Endothelial cell of umbilical vein (primary cell): ENCODE measurements at regions not wholly inside any gene's neighbourhood (a gene's known extent, or its start where the extent isn't known, plus 50 kb on each side); places are given as distances from the start of the nearest gene placed in this dataset.

Experiments used
- BruUV-seq: library from RNA; stranded (reverse); fragments of 400-500 nt; replicated peaks from 2 replicates; lab custom pipeline; 2021; lab: Mats Ljungman, UMichigan
- CTCF ChIA-PET: fragments of 300-600, 350-600 bp; sonication (Branson Sonifier 250); formaldehyde crosslinking; loops from one replicate; lab custom pipeline; 2021; ENCODE audit warnings: antibody characterized with exemption, inconsistent platforms; lab: Charles Lee
- POLR2A ChIA-PET: fragments of 300-600, 350-600 bp; sonication (Branson Sonifier 250); formaldehyde crosslinking; loops from one replicate; lab custom pipeline; 2021; ENCODE audit warnings: antibody characterized with exemption, inconsistent platforms; lab: Charles Lee
- DNase-seq: peaks from one replicate; pipeline ENCODE4 v3.0.0-alpha.2; 2011; ENCODE audit warnings: low read depth, low spot score
- FAIRE-seq: peaks from 2 replicates; lab custom pipeline; 2011; peaks lifted over from hg19 to GRCh38; lab: Jason Lieb, UNC
- H2AFZ ChIP-seq: 2 replicates; pipeline ENCODE4 v1.6.0; 2012; ENCODE audit warnings: low read depth, low read length, control low read depth, inconsistent platforms
- H3K27ac ChIP-seq: 2 replicates; pipeline ENCODE4 v1.5.1; 2011; ENCODE audit warnings: low read depth, mild to moderate bottlenecking, control low read depth, low read length, moderate library complexity; ENCODE audit not compliant: insufficient read depth
- H3K27me3 ChIP-seq, 2 experiments: 2 replicates each; pipeline versions ENCODE4 v1.6.0 to v1.6.1; 2011; ENCODE audit warnings: low read length in 2 of 2, mixed read lengths in 1 of 2; ENCODE audit not compliant: control insufficient read depth in 2 of 2, insufficient read depth in 2 of 2
- H3K36me3 ChIP-seq, 2 experiments: 2 replicates in 1 of 2; 3 replicates in 1 of 2; pipeline ENCODE4 v1.5.1; 2011; ENCODE audit warnings: low read length in 2 of 2, mild to moderate bottlenecking in 1 of 2, moderate library complexity in 1 of 2; ENCODE audit not compliant: control insufficient read depth in 2 of 2, insufficient read depth in 2 of 2; ENCODE audit errors: extremely low read depth in 1 of 2
- H3K4me1 ChIP-seq: 3 replicates; pipeline ENCODE4 v1.5.1; 2011; ENCODE audit warnings: mild to moderate bottlenecking, low read length; ENCODE audit not compliant: control insufficient read depth, insufficient read depth; ENCODE audit errors: extremely low read depth
- H3K4me2 ChIP-seq: 2 replicates; pipeline ENCODE4 v1.6.1; 2011; ENCODE audit warnings: low read length, control low read depth, mixed read lengths; ENCODE audit not compliant: insufficient read depth
- H3K4me3 ChIP-seq, 3 experiments: fragments of 200-600 bp in 1 of 3; sonication (generic), shearing (Covaris generic) in 1 of 3; replicated peaks in 1 of 3; 2 replicates each; pipeline ENCODE4 v1.5.1; 2011 to 2016; ENCODE audit warnings: control low read depth in 3 of 3, low read length in 3 of 3, mild to moderate bottlenecking in 2 of 3, inconsistent platforms in 1 of 3, low read depth in 1 of 3, moderate library complexity in 1 of 3; ENCODE audit not compliant: insufficient read depth in 1 of 3
- H3K79me2 ChIP-seq: 2 replicates; pipeline ENCODE4 v1.6.0; 2012; ENCODE audit warnings: low read length, inconsistent platforms; ENCODE audit not compliant: control insufficient read depth, insufficient read depth
- H3K9ac ChIP-seq: replicated peaks from 2 replicates; pipeline ENCODE3; 2011; ENCODE audit warnings: low read length, control low read depth; ENCODE audit not compliant: insufficient read depth; ENCODE audit errors: extremely low read depth
- H3K9me1 ChIP-seq: replicated peaks from 3 replicates; pipeline ENCODE4 v1.6.0; 2011; ENCODE audit warnings: mild to moderate bottlenecking, low read length; ENCODE audit not compliant: control insufficient read depth, insufficient read depth; ENCODE audit errors: extremely low read depth
- H3K9me3 ChIP-seq: replicated peaks from 2 replicates; pipeline ENCODE4 v1.5.1; 2012; ENCODE audit warnings: low read length, inconsistent platforms; ENCODE audit not compliant: control insufficient read depth, insufficient read depth
- H4K20me1 ChIP-seq: replicated peaks from 2 replicates; pipeline ENCODE3; 2011; ENCODE audit warnings: mild to moderate bottlenecking, low read length; ENCODE audit not compliant: control insufficient read depth, insufficient read depth; ENCODE audit errors: extremely low read depth
- EZH2 ChIP-seq: IDR thresholded peaks from 2 replicates; pipeline ENCODE4 v1.6.1; 2012; ENCODE audit warnings: borderline replicate concordance, low read depth, mild to moderate bottlenecking, moderate library complexity, low read length, inconsistent platforms; ENCODE audit not compliant: severe bottlenecking
- FOS ChIP-seq: IDR thresholded peaks from 2 replicates; pipeline ENCODE4 v1.6.1; 2011; ENCODE audit warnings: mild to moderate bottlenecking, low read length, moderate library complexity, borderline replicate concordance; ENCODE audit not compliant: insufficient read depth
- JUN ChIP-seq: IDR thresholded peaks from 2 replicates; pipeline ENCODE4 v1.6.1; 2011; ENCODE audit warnings: borderline replicate concordance, low read depth; ENCODE audit not compliant: insufficient read length, insufficient read depth
- MYC ChIP-seq: IDR thresholded peaks from one replicate; pipeline ENCODE4 v1.6.1; 2011; ENCODE audit warnings: mild to moderate bottlenecking, low read depth, low read length
- POLR2A ChIP-seq: IDR thresholded peaks from 2 replicates; pipeline ENCODE4 v1.6.1; 2012; ENCODE audit warnings: low read depth, mild to moderate bottlenecking, control low read depth, low read length
- POLR2AphosphoS5 ChIP-seq: IDR thresholded peaks from 2 replicates; pipeline ENCODE4 v1.6.1; 2012; ENCODE audit warnings: low read depth, mild to moderate bottlenecking, control low read depth, low read length, moderate library complexity; ENCODE audit not compliant: insufficient read depth
- dilution Hi-C: fragments of 300-500 bp; cut with MboI; formaldehyde crosslinking; loops from one replicate; pipeline ENCODE4 v1.15.0; 2019; ENCODE audit warnings: low sequenced_read_pairs; ENCODE audit not compliant: extremely low pct_ligation_motif_present
- intact Hi-C: fragments of 100-400 bp; cut with micrococcal nuclease; formaldehyde crosslinking; loops from one replicate; pipeline ENCODE4 v1.10.0; 2022
- TF ChIP-seq, protein P1 (sequence below): IDR thresholded peaks from 2 replicates; pipeline ENCODE4 v1.6.1; 2011; ENCODE audit not compliant: insufficient read depth, insufficient read length
- TF ChIP-seq, protein P2 (sequence below), 2 donors: IDR thresholded peaks; 1 replicate in 1 of 2; 2 replicates in 1 of 2; pipeline ENCODE4 v1.5.1; 2011; ENCODE audit warnings: low read length in 2 of 2, mild to moderate bottlenecking in 2 of 2, moderate library complexity in 2 of 2, control low read depth in 1 of 2, inconsistent platforms in 1 of 2, low read depth in 1 of 2; ENCODE audit not compliant: insufficient read depth in 1 of 2; ENCODE audit errors: extremely low read depth in 1 of 2

DNA sequence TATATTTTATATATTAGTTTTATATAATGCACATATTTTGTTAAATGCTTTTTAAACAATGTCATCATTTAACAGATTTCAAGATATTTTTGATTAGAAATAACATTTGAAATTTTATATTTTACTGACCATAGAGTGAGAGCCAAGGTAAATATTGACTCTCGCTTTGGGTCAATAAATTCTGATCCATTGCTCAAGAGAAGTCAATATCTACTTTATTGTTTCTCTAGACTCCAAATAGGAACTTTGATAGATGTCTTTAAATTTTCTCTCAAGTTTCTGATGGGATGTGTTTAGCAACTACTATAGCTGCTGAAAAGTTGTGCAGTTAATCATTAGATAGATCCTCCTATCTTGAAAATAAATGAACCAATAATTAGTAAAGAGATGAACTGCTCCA is 61.4 kb upstream of the ATXN7L3B start:
- Histone ChIP-seq H3K4me2 (no peak overlapping the region), H3K27me3 (no peaks in the 10 kb centered on the region), H3K27ac (no peak overlapping the region), H3K4me3 (no peak overlapping the region), H3K9me3 (no peaks in the 10 kb centered on the region), H4K20me1 (no peaks in the 10 kb centered on the region), H3K79me2 (no peaks in the 10 kb centered on the region), H3K4me1 (no peaks in the 10 kb centered on the region), H3K9ac (no peak overlapping the region), H3K36me3 (no peaks in the 10 kb centered on the region), H3K9me1 (no peaks in the 10 kb centered on the region), H2AFZ (no peak overlapping the region)
- BruUV-seq, result no TSS peak
- intact Hi-C loops, result no loop called here
- POLR2A ChIA-PET, result no interaction called here
- FAIRE-seq, result no peak
- TF ChIP-seq, protein P1, sequence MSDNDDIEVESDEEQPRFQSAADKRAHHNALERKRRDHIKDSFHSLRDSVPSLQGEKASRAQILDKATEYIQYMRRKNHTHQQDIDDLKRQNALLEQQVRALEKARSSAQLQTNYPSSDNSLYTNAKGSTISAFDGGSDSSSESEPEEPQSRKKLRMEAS, result no peak
- TF ChIP-seq MYC (no peak), EZH2 (no peak), JUN (no peak), POLR2AphosphoS5 (no peak), FOS (no peak)
- TF ChIP-seq, protein P2, sequence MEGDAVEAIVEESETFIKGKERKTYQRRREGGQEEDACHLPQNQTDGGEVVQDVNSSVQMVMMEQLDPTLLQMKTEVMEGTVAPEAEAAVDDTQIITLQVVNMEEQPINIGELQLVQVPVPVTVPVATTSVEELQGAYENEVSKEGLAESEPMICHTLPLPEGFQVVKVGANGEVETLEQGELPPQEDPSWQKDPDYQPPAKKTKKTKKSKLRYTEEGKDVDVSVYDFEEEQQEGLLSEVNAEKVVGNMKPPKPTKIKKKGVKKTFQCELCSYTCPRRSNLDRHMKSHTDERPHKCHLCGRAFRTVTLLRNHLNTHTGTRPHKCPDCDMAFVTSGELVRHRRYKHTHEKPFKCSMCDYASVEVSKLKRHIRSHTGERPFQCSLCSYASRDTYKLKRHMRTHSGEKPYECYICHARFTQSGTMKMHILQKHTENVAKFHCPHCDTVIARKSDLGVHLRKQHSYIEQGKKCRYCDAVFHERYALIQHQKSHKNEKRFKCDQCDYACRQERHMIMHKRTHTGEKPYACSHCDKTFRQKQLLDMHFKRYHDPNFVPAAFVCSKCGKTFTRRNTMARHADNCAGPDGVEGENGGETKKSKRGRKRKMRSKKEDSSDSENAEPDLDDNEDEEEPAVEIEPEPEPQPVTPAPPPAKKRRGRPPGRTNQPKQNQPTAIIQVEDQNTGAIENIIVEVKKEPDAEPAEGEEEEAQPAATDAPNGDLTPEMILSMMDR (IDR thresholded peaks at IDR 0.05; ENCODE audit: extremely low read depth in 1 of 2, insufficient read depth in 1 of 2, low read depth in 1 of 2, low read length in 2 of 2), result no peak
- CTCF ChIA-PET, result no interaction called here
- no peak for DNase-seq
- dilution Hi-C loops, result no loop called here

DNA sequence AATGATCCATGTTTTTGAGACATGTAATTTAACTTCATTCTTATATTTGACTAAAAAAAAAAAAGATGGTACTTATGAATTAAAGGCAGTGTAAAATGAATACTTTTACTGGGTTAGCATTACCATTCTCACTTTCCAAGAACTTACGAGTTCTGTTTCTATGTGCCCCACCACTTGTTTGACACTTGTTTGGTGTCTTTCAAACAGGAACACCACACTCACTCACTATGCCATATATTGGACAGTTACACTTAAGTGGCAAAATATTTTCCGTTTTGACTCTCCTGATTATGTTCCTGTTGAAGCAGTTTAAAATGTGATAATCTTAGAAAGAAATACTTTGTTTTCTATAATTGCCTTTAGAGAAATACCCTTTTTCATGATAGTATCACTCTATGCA is 56.6 kb upstream of the ATXN7L3B start:
- Histone ChIP-seq H2AFZ (no peak overlapping the region), H3K27me3 (no peaks in the 10 kb centered on the region), H3K27ac (no peak overlapping the region), H3K9me3 (no peaks in the 10 kb centered on the region), H3K36me3 (no peaks in the 10 kb centered on the region), H3K4me2 (no peak overlapping the region), H3K4me1 (no peaks in the 10 kb centered on the region), H3K9ac (no peak overlapping the region), H3K79me2 (no peaks in the 10 kb centered on the region), H3K9me1 (no peaks in the 10 kb centered on the region), H4K20me1 (no peaks in the 10 kb centered on the region), H3K4me3 (no peak overlapping the region)
- no peak for FAIRE-seq
- dilution Hi-C loops (no loop called here), intact Hi-C loops (no loop called here)
- no peak for TF ChIP-seq MYC
- no peak for TF ChIP-seq JUN
- TF ChIP-seq, protein P1, result no peak
- TF ChIP-seq FOS, result no peak
- no peak for TF ChIP-seq POLR2A
- CTCF ChIA-PET, result no interaction called here
- DNase-seq, result no peak
- POLR2A ChIA-PET, result no interaction called here
- BruUV-seq, result no TSS peak
